Ascending aorta (tissue), 2 donors: ENCODE measurements at regions not wholly inside any gene's neighbourhood (a gene's known extent, or its start where the extent isn't known, plus 50 kb on each side); places are given as distances from the start of the nearest gene placed in this dataset.

Experiments used
- DNase-seq, 2 donors: peaks; one replicate each; pipeline ENCODE4 v3.0.0-alpha.2; 2019; ENCODE audit warnings: low spot score in 2 of 2
- H3K27ac ChIP-seq, 2 donors: fragments of 200-600 bp; sonication (generic); one replicate each; pipeline ENCODE4 v1.5.1; 2016 to 2017; ENCODE audit warnings: mild to moderate bottlenecking in 1 of 2
- H3K27me3 ChIP-seq: fragments of 200-600 bp; sonication (generic); one replicate; pipeline ENCODE4 v1.5.1; 2017
- H3K36me3 ChIP-seq, 2 donors: fragments of 200-600 bp; sonication (generic); one replicate each; pipeline ENCODE4 v1.5.1; 2016
- H3K4me1 ChIP-seq, 2 donors: fragments of 200-600 bp; sonication (generic); one replicate each; pipeline ENCODE4 v1.5.1; 2016 to 2017; ENCODE audit warnings: mild to moderate bottlenecking in 1 of 2
- H3K4me3 ChIP-seq, 2 donors: fragments of 200-600 bp; sonication (generic); one replicate each; pipeline ENCODE4 v1.5.1; 2016 to 2017; ENCODE audit warnings: mild to moderate bottlenecking in 1 of 2
- H3K9me3 ChIP-seq, 2 donors: fragments of 200-600 bp; sonication (generic); one replicate each; pipeline ENCODE4 v1.5.1; 2016
- CTCF ChIP-seq, 3 experiments: fragments of 200-600 bp in 2 of 3; fragments of 450-650 bp in 1 of 3; sonication (generic) in 2 of 3; IDR thresholded peaks; one replicate each; pipeline ENCODE4 v1.5.1; 2016 to 2019; ENCODE audit warnings: antibody characterized with exemption in 3 of 3, mild to moderate bottlenecking in 1 of 3, moderate library complexity in 1 of 3
- intact Hi-C: fragments of 100-400 bp; cut with DNase I; formaldehyde crosslinking; loops from one replicate; pipeline ENCODE4 v1.15.1; 2023

GRCh38 chr18:34126121-34126520 is 98.6 kb downstream of the NOL4 start:
- intact Hi-C loops, result no loop called here
- no peak for DNase-seq
- Histone ChIP-seq H3K4me3 (no peak overlapping the region), H3K27ac (no peak overlapping the region), H3K27me3 (no peaks in the 10 kb centered on the region), H3K36me3 (no peaks in the 10 kb centered on the region), H3K9me3 (no peaks in the 10 kb centered on the region), H3K4me1 (no peaks in the 10 kb centered on the region)
- no peak for TF ChIP-seq CTCF (IDR thresholded peaks at IDR 0.05)

- no peaks in the 10 kb centered on the region for H3K9me3 ChIP-seq
- H3K27ac ChIP-seq, result no peak overlapping the region
- DNase-seq, result no peak
- no peaks in the 10 kb centered on the region for H3K36me3 ChIP-seq
- no peaks in the 10 kb centered on the region for H3K4me1 ChIP-seq
- H3K27me3 ChIP-seq, result no peaks in the 10 kb centered on the region
- H3K4me3 ChIP-seq, result no peak overlapping the region
- peak; percentile 16 to 78 (median 75) for TF ChIP-seq CTCF (IDR thresholded peaks at IDR 0.05)
- intact Hi-C loops, result loop anchor here (2.0 kb wide), 1 partner anchor 666 kb away; no protein-coding TSS in a partner anchor
These were observed 101.9 kb downstream of the NOL4 start for GRCh38 chr18:34122724-34123334.

- H3K27me3 ChIP-seq, result no peaks in the 10 kb centered on the region
- no peak for TF ChIP-seq CTCF (IDR thresholded peaks at IDR 0.05)
- no peak overlapping the region for H3K27ac ChIP-seq
- H3K9me3 ChIP-seq, result no peaks in the 10 kb centered on the region
- H3K36me3 ChIP-seq, result no peaks in the 10 kb centered on the region
- intact Hi-C loops, result loop anchor here (2.0 kb wide), 1 partner anchor 202 kb away; no protein-coding TSS in a partner anchor
- no peak for DNase-seq
- H3K4me3 ChIP-seq, result no peak overlapping the region
- no peaks in the 10 kb centered on the region for H3K4me1 ChIP-seq
These were observed 103.5 kb downstream of the NOL4 start for GRCh38 chr18:34121200-34121721.

- no peaks in the 10 kb centered on the region for H3K9me3 ChIP-seq
- intact Hi-C loops, result loop anchor here (2.0 kb wide), 1 partner anchor 203 kb away; no protein-coding TSS in a partner anchor
These were observed 104.4 kb downstream of the NOL4 start for GRCh38 chr18:34120294-34120693.

GRCh38 chr18:34117319-34117718 is 107.4 kb downstream of the NOL4 start:
- intact Hi-C loops, result no loop called here
- no peak for DNase-seq
- Histone ChIP-seq H3K36me3 (no peaks in the 10 kb centered on the region), H3K4me3 (no peak overlapping the region), H3K27me3 (no peaks in the 10 kb centered on the region), H3K4me1 (no peaks in the 10 kb centered on the region), H3K27ac (no peak overlapping the region), H3K9me3 (no peaks in the 10 kb centered on the region)
- TF ChIP-seq CTCF (IDR thresholded peaks at IDR 0.05), result no peak

More at GRCh38 chr18:34120294-34120693, 104.4 kb downstream of the NOL4 start:
- TF ChIP-seq CTCF (IDR thresholded peaks at IDR 0.05), result no peak
- Histone ChIP-seq H3K4me3 (no peak overlapping the region), H3K4me1 (no peaks in the 10 kb centered on the region), H3K27me3 (no peaks in the 10 kb centered on the region), H3K27ac (no peak overlapping the region), H3K36me3 (no peaks in the 10 kb centered on the region)
- DNase-seq, result no peak
